Heart left ventricle (tissue), 16 donors: ENCODE measurements at regions not wholly inside any gene's neighbourhood (a gene's known extent, or its start where the extent isn't known, plus 50 kb on each side); places are given as distances from the start of the nearest gene placed in this dataset.
A peak's percentile ranks its signal among the peaks of the same experiment; 100 is the strongest.
"Not testable (repeated sequence)": the region's sequence is repeated elsewhere in the genome, so short reads cannot be mapped to it uniquely, and the experiment has no call there.

Experiments used
- ATAC-seq, 4 donors: fragments of 200-7000 bp; cut with Tn5 transposase; one replicate each; pipeline ENCODE4 v1.9.1; 2020 to 2022; ENCODE audit warnings: moderate library complexity in 4 of 4, mild to moderate bottlenecking in 3 of 4, moderate number of reproducible peaks in 1 of 4
- DNase-seq, 5 donors: peaks; one replicate each; pipeline ENCODE4 v3.0.0-alpha.2; 2020
- H3K27ac ChIP-seq, 12 donors: fragments of 200-600 bp; sonication (generic) in 4 of 12; one replicate each; pipeline versions ENCODE4 v1.5.0 to v1.8.0; 2016 to 2022; ENCODE audit warnings: mild to moderate bottlenecking in 2 of 12
- H3K27me3 ChIP-seq, 9 donors: fragments of 200-600 bp; sonication (generic) in 2 of 9; one replicate each; pipeline versions ENCODE4 v1.5.1 to v1.8.0; 2016 to 2022; ENCODE audit warnings: mild to moderate bottlenecking in 3 of 9
- H3K36me3 ChIP-seq, 9 donors: fragments of 200-600 bp; sonication (generic) in 2 of 9; one replicate each; pipeline versions ENCODE4 v1.5.0 to v1.8.0; 2018 to 2022; ENCODE audit warnings: mild to moderate bottlenecking in 2 of 9
- H3K4me1 ChIP-seq, 12 donors: fragments of 200-600 bp; sonication (generic) in 4 of 12; one replicate each; pipeline versions ENCODE4 v1.5.0 to v1.8.0; 2016 to 2022; ENCODE audit warnings: mild to moderate bottlenecking in 3 of 12
- H3K4me3 ChIP-seq, 12 donors: fragments of 200-600 bp; sonication (generic) in 4 of 12; one replicate each; pipeline versions ENCODE4 v1.5.0 to v1.8.0; 2017 to 2022; ENCODE audit warnings: mild to moderate bottlenecking in 9 of 12, moderate library complexity in 4 of 12
- H3K9me3 ChIP-seq, 12 donors: fragments of 200-600 bp; sonication (generic) in 4 of 12; one replicate each; pipeline versions ENCODE4 v1.5.0 to v1.8.0; 2016 to 2022; ENCODE audit warnings: mild to moderate bottlenecking in 1 of 12
- CTCF ChIP-seq, 12 donors: fragments of 200-600 bp; sonication (generic) in 4 of 12; IDR thresholded peaks; one replicate each; pipeline versions ENCODE4 v1.5.0 to v1.8.0; 2018 to 2022; ENCODE audit warnings: antibody characterized with exemption in 12 of 12, mild to moderate bottlenecking in 5 of 12
- POLR2A ChIP-seq, 2 donors: fragments of 450-650 bp; IDR thresholded peaks; one replicate each; pipeline ENCODE4 v1.6.1; 2017; ENCODE audit warnings: antibody characterized with exemption in 2 of 2, mild to moderate bottlenecking in 2 of 2, moderate library complexity in 2 of 2
- WGBS, 4 donors: extraction: QIAGEN DNeasy Blood & Tissue Kit in 2 of 4; methylation state at CpG; one replicate each; pipeline versions ENCODE4 v1.1.5 to v1.1.7; 2013 to 2018; 5-methylcytosine and 5-hydroxymethylcytosine counted together
- intact Hi-C, 10 donors: fragments of 100-400 bp; cut with DNase I; formaldehyde crosslinking; loops; one replicate each; pipeline versions ENCODE4 v1.11.1 to v1.14.2; 2022
- donor health status: ischemic (EF 13 %, LVEDD 7.1; RV severe dilation, severe dysfunction).
- donor health status: healthy with polysubstance abuse.
- donor health status: DM: no; HTN: yes; CAD: no.
- donor health status: DM: no; HTN: no; CAD: no.
- donor health status: ischemic (EF 25% LVEDD 6.9; RV normal size, moderate dysfunction).
- donor health status: ischemic (EF 25% LVEDD 5.7; RV mildly dilated, moderate dysfunction).
- donor health status: healthy.
- donor health status: DM: yes; HTN: yes; CAD: no.
- donor health status: ischemic (EF 35%, LVEDD 5.7; RV mildly dilated, moderate dysfunction).
- donor health status: nonischemic (EF 11% LVEDD 7.7; RV severe dilation, severe dysfunction).
- donor health status: DM: yes; HTN: yes; CAD: no.
- donor health status: PGD.
- donor health status: ischemic (EF 29% LVEDD 5.4; RV normal size, mild dysfunction).
- donor health status: nonischemic (EF 23%, LVEDD 6.1; RV moderate dilation, normal function).

DNA sequence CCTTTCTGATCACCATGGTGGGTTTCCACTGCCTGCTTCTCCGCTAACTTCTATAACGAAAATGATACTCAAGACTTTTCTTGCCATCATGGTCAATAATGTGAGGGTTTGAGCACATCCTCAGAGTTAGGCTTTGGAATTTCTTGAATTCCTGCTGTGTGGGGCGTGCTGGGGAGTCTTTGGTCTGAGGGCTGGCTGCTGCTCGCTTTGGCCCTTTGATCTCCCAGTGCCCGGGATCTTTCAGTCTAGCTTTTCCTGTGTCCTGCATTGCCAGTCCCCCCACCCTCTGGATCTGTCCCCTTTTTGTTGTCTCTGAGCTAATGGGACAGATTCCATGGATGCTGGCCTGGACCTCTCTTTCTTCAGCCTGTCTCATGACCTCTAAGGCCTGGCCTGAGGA lies 182.6 kb downstream of the NPIPA7 start:
- H3K4me3 ChIP-seq, ATAC-seq, intact Hi-C loops, H3K9me3 ChIP-seq, H3K4me1 ChIP-seq, H3K36me3 ChIP-seq, H3K27ac ChIP-seq, H3K27me3 ChIP-seq, DNase-seq: not testable (repeated sequence)
- 38 to 62% (median 57%) methylated on average over 5 of the region's 5 CpGs for WGBS, 4 donors

- H3K4me3 ChIP-seq, H3K36me3 ChIP-seq, intact Hi-C loops, H3K4me1 ChIP-seq, H3K9me3 ChIP-seq, H3K27ac ChIP-seq, DNase-seq, ATAC-seq, H3K27me3 ChIP-seq: not testable (repeated sequence)
- 36% methylated on average over 1 of the region's 5 CpGs; no CpG with 5 or more reads in 3 of the 4 donors for WGBS, 4 donors
Observed at GRCh38 chr16:16563962-16564361, 185.0 kb downstream of the NPIPA7 start.

DNA sequence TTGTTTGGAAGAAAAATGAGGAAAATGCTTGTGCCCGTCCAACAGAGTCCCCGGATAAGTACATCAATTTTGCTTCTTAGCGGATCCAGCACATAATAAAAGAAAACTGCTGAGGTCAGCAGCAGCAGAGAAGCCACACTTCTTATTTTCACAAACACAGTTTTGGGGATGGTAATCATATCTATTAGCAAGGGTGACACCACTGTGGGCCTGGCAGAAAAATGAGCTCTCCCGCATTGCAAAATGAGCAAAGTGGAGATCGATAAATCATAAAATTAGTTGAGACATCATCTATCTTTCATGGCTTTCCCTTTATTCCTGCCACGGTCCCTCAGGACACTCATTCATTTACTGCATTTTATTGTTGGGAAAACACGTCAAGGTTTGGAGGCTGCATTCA lies 186.4 kb downstream of the NPIPA7 start:
- intact Hi-C loops: not testable (repeated sequence)
- no CpG with 5 or more reads among the region's 7 CpGs for WGBS, 4 donors

GRCh38 chr16:16570055-16570454 lies 191.1 kb downstream of the NPIPA7 start:
- 2 to 11% (median 5%) methylated on average over 5 of the region's 5 CpGs for WGBS, 4 donors
- H3K36me3 ChIP-seq, H3K9me3 ChIP-seq, H3K4me1 ChIP-seq, H3K27me3 ChIP-seq, H3K27ac ChIP-seq, H3K4me3 ChIP-seq, intact Hi-C loops: not testable (repeated sequence)
- peak in 1 of 5 donors; percentile 25 for DNase-seq
- ATAC-seq: peak in 2 of 4 donors; percentile 61 to 75

More for the DNA sequence above, 186.4 kb downstream of the NPIPA7 start:
- DNase-seq, H3K27me3 ChIP-seq, H3K9me3 ChIP-seq, H3K27ac ChIP-seq, ATAC-seq, H3K4me3 ChIP-seq, H3K36me3 ChIP-seq, H3K4me1 ChIP-seq: not testable (repeated sequence)

GRCh38 chr16:16570874-16571273 lies 191.9 kb downstream of the NPIPA7 start:
- WGBS, 4 donors: 50 to 64% (median 62%) methylated on average over 2 of the region's 2 CpGs
- H3K27ac ChIP-seq, H3K36me3 ChIP-seq, H3K9me3 ChIP-seq, DNase-seq, H3K4me3 ChIP-seq, ATAC-seq, H3K27me3 ChIP-seq, H3K4me1 ChIP-seq, intact Hi-C loops: not testable (repeated sequence)

GRCh38 chr16:16572130-16572774 lies 193.3 kb downstream of the NPIPA7 start:
- DNase-seq, H3K9me3 ChIP-seq, H3K36me3 ChIP-seq, H3K4me3 ChIP-seq, intact Hi-C loops, H3K27ac ChIP-seq, H3K27me3 ChIP-seq, H3K4me1 ChIP-seq: not testable (repeated sequence)
- 54 to 90% (median 77%) methylated on average over 2 to 9 of the region's 10 CpGs for WGBS, 4 donors
- ATAC-seq: peak in 2 of 4 donors; percentile 7 to 34

DNA sequence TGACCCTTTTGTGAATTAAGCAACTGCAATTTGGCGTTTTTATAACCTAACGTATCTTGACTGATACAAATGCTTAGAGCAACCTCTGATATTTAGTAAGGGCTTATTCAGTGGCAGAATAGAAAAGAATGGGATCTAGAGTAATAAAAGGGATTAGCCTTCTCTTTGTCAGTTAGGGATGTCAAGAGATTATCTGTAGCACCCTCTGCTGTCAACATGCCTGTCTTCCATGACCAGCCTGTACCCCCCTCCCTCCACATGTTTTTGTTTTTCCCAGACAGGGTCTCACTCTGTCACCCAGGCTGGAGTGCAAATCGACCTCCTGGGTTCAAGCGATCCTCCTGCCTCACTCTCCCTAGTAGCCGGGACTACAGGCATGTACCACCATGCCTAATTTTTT lies 198.1 kb downstream of the NPIPA7 start:
- H3K27me3 ChIP-seq, intact Hi-C loops, H3K27ac ChIP-seq, DNase-seq, H3K4me3 ChIP-seq, H3K36me3 ChIP-seq, H3K9me3 ChIP-seq, ATAC-seq, H3K4me1 ChIP-seq: not testable (repeated sequence)
- 55 to 68% (median 61%) methylated on average over 5 of the region's 5 CpGs for WGBS, 4 donors

- intact Hi-C loops: no loop called here
- H3K27me3 ChIP-seq: no peaks in the 10 kb centered on the region
- DNase-seq (no peak), ATAC-seq (no peak)
- no peaks in the 10 kb centered on the region for H3K4me1 ChIP-seq
- TF ChIP-seq POLR2A (IDR thresholded peaks at IDR 0.05) (no peak), CTCF (IDR thresholded peaks at IDR 0.05) (no peak)
- H3K4me3 ChIP-seq: no peak overlapping the region
- 92 to 97% (median 94%) methylated on average over 5 of the region's 5 CpGs for WGBS, 4 donors
- peaks cover 0 to 4% (median 0%) of the 10 kb centered on the region in 12 donors for H3K9me3 ChIP-seq
- H3K27ac ChIP-seq: no peak overlapping the region
- no peaks in the 10 kb centered on the region for H3K36me3 ChIP-seq
Observed at GRCh38 chr16:16578701-16579100, 199.8 kb downstream of the NPIPA7 start.

DNA sequence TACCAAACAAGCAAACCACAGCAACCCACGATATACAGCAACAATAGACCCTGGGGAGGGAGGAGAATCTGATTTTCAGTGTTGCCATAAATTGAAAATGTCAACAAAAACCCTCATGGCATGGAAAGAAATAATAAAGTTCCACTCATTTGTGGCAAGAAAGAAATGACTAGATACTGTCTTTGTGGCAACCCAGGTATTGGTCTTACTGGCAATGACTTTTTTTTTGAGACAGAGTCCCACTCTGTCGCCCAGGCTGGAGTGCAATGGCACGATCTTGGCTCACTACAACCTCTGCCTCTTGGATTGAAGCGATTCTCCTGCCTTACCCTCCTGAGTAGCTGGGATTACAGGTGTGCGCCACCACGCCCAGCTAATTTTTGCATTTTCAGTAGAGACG lies 204.0 kb downstream of the NPIPA7 start:
- H3K9me3 ChIP-seq, ATAC-seq, H3K36me3 ChIP-seq, intact Hi-C loops, H3K27me3 ChIP-seq, H3K4me3 ChIP-seq, DNase-seq, H3K27ac ChIP-seq, H3K4me1 ChIP-seq: not testable (repeated sequence)
- WGBS, 4 donors: 82 to 87% (median 84%) methylated on average over 7 of the region's 7 CpGs

DNA sequence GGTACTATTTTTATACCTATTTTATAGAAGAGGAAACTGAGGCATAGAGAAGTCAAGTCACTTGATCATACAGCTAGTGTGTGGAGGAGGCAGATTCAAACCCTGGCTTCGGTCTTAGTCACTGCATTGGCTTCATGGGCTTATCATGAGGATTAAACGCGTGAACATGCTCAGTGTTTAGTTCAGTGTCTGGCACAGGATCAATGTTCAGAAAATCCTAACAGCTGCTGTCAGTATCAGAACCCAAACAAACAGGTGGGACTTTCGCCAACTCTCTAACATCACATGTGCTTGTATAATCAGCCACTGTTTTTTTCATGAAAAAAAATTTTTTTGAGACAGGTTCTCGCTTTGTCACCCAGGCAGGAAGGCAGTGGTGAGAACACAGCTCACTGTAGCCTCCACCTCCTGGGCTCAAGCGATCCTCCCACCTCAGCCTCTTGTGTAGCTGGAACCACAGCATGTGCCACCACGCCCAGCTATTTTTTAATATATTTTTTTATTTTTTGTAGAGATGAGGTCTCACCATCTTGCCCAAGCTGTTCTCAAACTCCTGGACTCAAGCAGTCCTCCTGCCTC lies 207.2 kb downstream of the NPIPA7 start:
- intact Hi-C loops, ATAC-seq: not testable (repeated sequence)
- 69 to 88% (median 76%) methylated on average over 4 to 6 of the region's 7 CpGs for WGBS, 4 donors

More for the DNA sequence above, 207.2 kb downstream of the NPIPA7 start:
- H3K9me3 ChIP-seq, H3K4me3 ChIP-seq, DNase-seq, H3K27ac ChIP-seq, H3K27me3 ChIP-seq, H3K36me3 ChIP-seq, H3K4me1 ChIP-seq: not testable (repeated sequence)
